ENCODE measurements at regions not wholly inside any gene's neighbourhood (a gene's known extent, or its start where the extent isn't known, plus 50 kb on each side); places are given as distances from the start of the nearest gene placed in this dataset. TPM values are rescaled to one million over a fixed set of nuclear protein-coding genes. Genes with fewer than 3 reads are reported as not detected.
A peak's percentile ranks its signal among the peaks of the same experiment; 100 is the strongest.

- Histone ChIP-seq H3K36me3 (replicated peaks in 1 of 2; ENCODE audit: control extremely low read depth in 1 of 2, control insufficient read depth in 1 of 2, extremely low read depth in 1 of 2, insufficient read depth in 2 of 2, low read length in 1 of 2) (no peaks in the 10 kb centered on the region), H3K9me3 (ENCODE audit: control extremely low read depth in 1 of 3, control insufficient read depth in 2 of 3, insufficient read depth in 1 of 3, low read length in 2 of 3) (no peaks in the 10 kb centered on the region), H3K4me2 (replicated peaks; ENCODE audit: low read depth, low read length, poor library complexity, severe bottlenecking) (no peak overlapping the region), H3K4me1 (ENCODE audit: control insufficient read depth in 2 of 2, insufficient read depth in 2 of 2, low read length in 2 of 2) (no peaks in the 10 kb centered on the region), H3K27me3 (replicated peaks in 1 of 4; ENCODE audit: control extremely low read depth in 1 of 4, control insufficient read depth in 3 of 4, insufficient read depth in 4 of 4, low read length in 3 of 4) (no peaks in the 10 kb centered on the region), H3K9ac (ENCODE audit: low read length) (no peak overlapping the region), H3K79me2 (ENCODE audit: control insufficient read depth, insufficient read depth, low read length) (no peaks in the 10 kb centered on the region), H3K27ac (ENCODE audit: low read length in 2 of 2) (no peak overlapping the region), H4K20me1 (ENCODE audit: control insufficient read depth, insufficient read depth, low read length, poor library complexity, severe bottlenecking) (no peaks in the 10 kb centered on the region), H2AFZ (ENCODE audit: insufficient read depth, low read depth, low read length, poor library complexity, severe bottlenecking) (no peak overlapping the region), H3K4me3 (ENCODE audit: control extremely low read depth in 1 of 5, extremely low read depth in 1 of 5, insufficient read depth in 1 of 5, low read depth in 2 of 5, low read length in 4 of 5) (no peak overlapping the region)
- intact Hi-C loops (cut with micrococcal nuclease), result no loop called here
- CTCF ChIA-PET, result no interaction called here
- WGBS (ENCODE audit: insufficient coverage), result no CpG with 5 or more reads among the region's 1 CpG
- ATAC-seq (ENCODE audit: low read depth), result no peak
- H3K27ac Mint-ChIP-seq, result no peak overlapping the region
- no peak for TF ChIP-seq CTCF (IDR thresholded peaks at IDR 0.05)
- TF ChIP-seq EZH2 (IDR thresholded peaks at IDR 0.05; ENCODE audit: borderline replicate concordance, insufficient read depth, low read depth, low read length, poor library complexity, severe bottlenecking), result no peak
- H3K27me3 Mint-ChIP-seq, result no peaks in the 10 kb centered on the region
- POLR2A ChIA-PET, result no interaction called here
- H3K4me3 Mint-ChIP-seq, result no peak overlapping the region
- no peak for DNase-seq
- no peaks in the 10 kb centered on the region for H3K4me1 Mint-ChIP-seq
- H3K9me3 Mint-ChIP-seq (ENCODE audit: insufficient read depth), result peaks cover 2% of the 10 kb centered on the region
Observed at GRCh38 chr5:103617090-103617489, 54.5 kb upstream of the NUDT12 start.

- Histone ChIP-seq H4K20me1 (ENCODE audit: control insufficient read depth, insufficient read depth, low read length, poor library complexity, severe bottlenecking) (no peaks in the 10 kb centered on the region), H3K9me3 (ENCODE audit: control extremely low read depth in 1 of 3, control insufficient read depth in 2 of 3, insufficient read depth in 1 of 3, low read length in 2 of 3) (peaks cover 0 to 4% (median 0%) of the 10 kb centered on the region in 3 donors)
- POLR2A ChIA-PET, result no interaction called here
Observed at GRCh38 chr5:103612545-103612944, 50.0 kb upstream of the NUDT12 start.

More at GRCh38 chr5:103612545-103612944, 50.0 kb upstream of the NUDT12 start:
- Mint-ChIP-seq H3K9me3 (ENCODE audit: insufficient read depth) (no peaks in the 10 kb centered on the region), H3K27me3 (no peaks in the 10 kb centered on the region), H3K27ac (no peak overlapping the region), H3K4me3 (no peak overlapping the region), H3K4me1 (no peaks in the 10 kb centered on the region)
- no peak for DNase-seq
- WGBS (ENCODE audit: insufficient coverage), result no CpG with 5 or more reads among the region's 1 CpG
- no peak for ATAC-seq (ENCODE audit: low read depth)
- intact Hi-C loops (cut with micrococcal nuclease), result no loop called here
- H3K4me3 ChIP-seq (ENCODE audit: control extremely low read depth in 1 of 5, extremely low read depth in 1 of 5, insufficient read depth in 1 of 5, low read depth in 2 of 5, low read length in 4 of 5), result no peak overlapping the region
- TF ChIP-seq CTCF (IDR thresholded peaks at IDR 0.05) (no peak), EZH2 (IDR thresholded peaks at IDR 0.05; ENCODE audit: borderline replicate concordance, insufficient read depth, low read depth, low read length, poor library complexity, severe bottlenecking) (no peak)
- no peak overlapping the region for H3K4me2 ChIP-seq (replicated peaks; ENCODE audit: low read depth, low read length, poor library complexity, severe bottlenecking)
- CTCF ChIA-PET, result no interaction called here
- no peaks in the 10 kb centered on the region for H3K79me2 ChIP-seq (ENCODE audit: control insufficient read depth, insufficient read depth, low read length)
- H3K9ac ChIP-seq (ENCODE audit: low read length), result no peak overlapping the region
- H2AFZ ChIP-seq (ENCODE audit: insufficient read depth, low read depth, low read length, poor library complexity, severe bottlenecking), result no peak overlapping the region
- H3K27ac ChIP-seq (ENCODE audit: low read length in 2 of 2), result no peak overlapping the region
- no peaks in the 10 kb centered on the region for H3K27me3 ChIP-seq (replicated peaks in 1 of 4; ENCODE audit: control extremely low read depth in 1 of 4, control insufficient read depth in 3 of 4, insufficient read depth in 4 of 4, low read length in 3 of 4)
- H3K36me3 ChIP-seq (replicated peaks in 1 of 2; ENCODE audit: control extremely low read depth in 1 of 2, control insufficient read depth in 1 of 2, extremely low read depth in 1 of 2, insufficient read depth in 2 of 2, low read length in 1 of 2), result no peaks in the 10 kb centered on the region
- no peaks in the 10 kb centered on the region for H3K4me1 ChIP-seq (ENCODE audit: control insufficient read depth in 2 of 2, insufficient read depth in 2 of 2, low read length in 2 of 2)

Small RNAs in the stretch of these regions (small RNA-seq; reads per million reads assigned to genes)
- gene PSMC1P5 (ENCODE audit: insufficient read length, low read depth, low replicate concordance) (not detected), gene RF00322 (ENCODE audit: insufficient read length, low read depth, low replicate concordance) (not detected), gene RN7SL255P (ENCODE audit: insufficient read length, low read depth, low replicate concordance) (not detected), gene RNA5SP189 (ENCODE audit: insufficient read length, low read depth, low replicate concordance) (not detected), gene RNU1-140P (ENCODE audit: insufficient read length, low read depth, low replicate concordance) (2.5 reads per million, percentile 32 among the genes with 10 or more reads in this experiment), gene RNU6-334P (ENCODE audit: insufficient read length, low read depth, low replicate concordance) (not detected)
